ENCODE measurements at regions not wholly inside any gene's neighbourhood (a gene's known extent, or its start where the extent isn't known, plus 50 kb on each side); places are given as distances from the start of the nearest gene placed in this dataset.
"Not testable (repeated sequence)": the region's sequence is repeated elsewhere in the genome, so short reads cannot be mapped to it uniquely, and the experiment has no call there.

DNA sequence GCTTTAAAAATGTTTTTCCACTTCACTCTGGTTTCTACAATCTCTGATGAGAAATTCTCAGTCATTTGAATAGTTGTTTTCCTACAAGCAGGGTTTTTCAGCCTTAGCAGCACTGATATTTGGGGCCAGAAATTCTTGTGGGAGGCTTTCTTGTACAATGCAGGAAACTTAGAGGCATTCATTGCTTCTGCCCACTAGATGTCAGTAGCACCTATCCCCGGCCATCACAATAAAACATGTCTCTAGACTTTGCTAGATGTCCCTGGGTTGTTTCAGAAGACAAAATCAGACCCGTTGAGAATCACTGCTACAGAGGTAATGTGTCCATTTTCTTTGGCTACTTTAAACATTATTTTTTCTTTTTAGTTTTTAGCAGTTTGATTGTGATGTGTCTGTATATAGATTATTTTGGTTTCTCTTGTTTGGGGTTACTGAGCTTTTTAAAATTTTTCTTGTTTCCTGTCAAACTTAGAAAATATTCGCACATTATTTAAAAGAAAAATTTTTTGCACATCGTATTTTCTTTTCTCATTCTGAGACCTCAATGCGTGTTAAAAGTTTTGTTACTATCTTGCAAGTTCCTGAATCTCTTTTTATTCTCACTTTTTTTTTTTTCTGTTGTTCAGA, 60.8 kb upstream of the CCDC179 start:
- H3K9me3 Mint-ChIP-seq: no peaks in the 10 kb centered on the region
- ATAC-seq (peak; percentile 72), DNase-seq (no peak)
- H3K36me3 Mint-ChIP-seq (ENCODE audit: low read depth): no peaks in the 10 kb centered on the region
- peaks cover 5% of the 10 kb centered on the region for H3K4me1 Mint-ChIP-seq
- H3K27ac Mint-ChIP-seq: no peak overlapping the region
- H3K27me3 Mint-ChIP-seq: no peaks in the 10 kb centered on the region
- no peak overlapping the region for H3K4me3 Mint-ChIP-seq

- Mint-ChIP-seq H3K27me3 (no peaks in the 10 kb centered on the region), H3K27ac (no peak overlapping the region), H3K4me1 (peaks cover 5% of the 10 kb centered on the region), H3K4me3 (no peak overlapping the region), H3K9me3 (no peaks in the 10 kb centered on the region), H3K36me3 (ENCODE audit: low read depth) (no peaks in the 10 kb centered on the region)
- DNase-seq: no peak
- no peak for ATAC-seq
These were observed 62.4 kb upstream of the CCDC179 start for GRCh38 chr11:22922672-22923071.

GRCh38 chr11:22923561-22923960, 63.3 kb upstream of the CCDC179 start:
- Mint-ChIP-seq H3K4me3 (no peak overlapping the region), H3K9me3 (no peaks in the 10 kb centered on the region), H3K4me1 (peaks cover 5% of the 10 kb centered on the region), H3K36me3 (ENCODE audit: low read depth) (no peaks in the 10 kb centered on the region), H3K27ac (no peak overlapping the region), H3K27me3 (no peaks in the 10 kb centered on the region)
- ATAC-seq (no peak), DNase-seq (no peak)

DNA sequence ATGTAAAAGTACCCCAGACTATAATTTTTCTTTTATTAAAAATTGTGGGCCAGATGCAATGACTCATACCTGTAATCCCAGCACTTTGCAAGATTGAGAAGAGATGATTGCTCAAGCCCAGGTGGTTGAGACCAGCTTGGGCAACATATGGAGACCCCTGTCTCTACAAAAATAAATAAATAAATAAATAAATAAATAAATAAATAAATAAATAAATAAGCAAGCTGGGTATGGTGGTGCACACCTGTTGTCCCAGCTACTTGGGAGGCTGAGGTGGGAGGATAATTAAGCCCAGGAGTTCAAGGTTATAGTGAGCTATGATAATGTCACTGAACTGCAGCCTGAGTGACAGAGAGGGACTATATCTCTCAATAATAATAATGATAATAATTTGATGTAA, 66.1 kb upstream of the CCDC179 start:
- no peak for ATAC-seq
- no peak overlapping the region for H3K27ac Mint-ChIP-seq

GRCh38 chr11:22927793-22928192, 67.5 kb upstream of the CCDC179 start:
- Mint-ChIP-seq H3K36me3 (ENCODE audit: low read depth) (no peaks in the 10 kb centered on the region), H3K4me1 (no peaks in the 10 kb centered on the region), H3K9me3 (no peaks in the 10 kb centered on the region), H3K27ac (no peak overlapping the region), H3K4me3 (no peak overlapping the region), H3K27me3 (no peaks in the 10 kb centered on the region)
- ATAC-seq (no peak), DNase-seq (no peak)

More for the DNA sequence above, 66.1 kb upstream of the CCDC179 start:
- Mint-ChIP-seq H3K36me3 (ENCODE audit: low read depth) (no peaks in the 10 kb centered on the region), H3K27me3 (no peaks in the 10 kb centered on the region), H3K9me3 (no peaks in the 10 kb centered on the region), H3K4me3 (no peak overlapping the region), H3K4me1 (no peaks in the 10 kb centered on the region)
- DNase-seq: no peak

- Mint-ChIP-seq H3K4me1 (no peaks in the 10 kb centered on the region), H3K27me3 (no peaks in the 10 kb centered on the region), H3K4me3 (no peak overlapping the region), H3K27ac (no peak overlapping the region), H3K9me3 (no peaks in the 10 kb centered on the region), H3K36me3 (ENCODE audit: low read depth) (no peaks in the 10 kb centered on the region)
- no peak for DNase-seq
- no peak for ATAC-seq
These were observed 68.1 kb upstream of the CCDC179 start for GRCh38 chr11:22928207-22928917.

- DNase-seq: no peak
- no peak overlapping the region for H3K27ac Mint-ChIP-seq
- H3K9me3 Mint-ChIP-seq: no peaks in the 10 kb centered on the region
- no peaks in the 10 kb centered on the region for H3K4me1 Mint-ChIP-seq
- ATAC-seq: no peak
- no peaks in the 10 kb centered on the region for H3K27me3 Mint-ChIP-seq
- H3K4me3 Mint-ChIP-seq: no peak overlapping the region
- no peaks in the 10 kb centered on the region for H3K36me3 Mint-ChIP-seq (ENCODE audit: low read depth)
These were observed 70.7 kb upstream of the CCDC179 start for GRCh38 chr11:22930816-22931594.

- no peak for ATAC-seq
- Mint-ChIP-seq H3K27me3 (no peaks in the 10 kb centered on the region), H3K36me3 (ENCODE audit: low read depth) (peaks cover 3% of the 10 kb centered on the region), H3K27ac (no peak overlapping the region), H3K4me3 (no peak overlapping the region), H3K9me3 (peaks cover 6% of the 10 kb centered on the region), H3K4me1 (no peaks in the 10 kb centered on the region)
- no peak for DNase-seq
These were observed 78.4 kb upstream of the CCDC179 start for GRCh38 chr11:22938691-22939090.

DNA sequence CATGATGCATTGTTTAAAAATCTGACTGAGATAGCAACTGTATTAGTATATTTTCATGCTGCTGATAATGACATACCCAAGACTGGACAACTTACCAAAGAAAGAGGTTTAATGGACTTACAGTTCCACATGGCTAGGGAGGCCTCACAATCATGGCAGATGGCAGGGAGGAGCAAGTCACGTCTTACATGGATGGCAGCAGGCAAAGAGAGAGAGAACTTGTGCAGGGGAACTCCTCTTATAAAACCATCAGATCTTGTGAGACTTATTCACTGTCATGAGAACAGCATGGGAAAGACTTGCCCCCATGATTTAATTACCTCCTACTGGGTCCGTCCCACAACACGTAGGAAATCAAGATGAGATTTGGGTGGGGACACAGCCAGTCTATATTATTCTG, 81.3 kb upstream of the CCDC179 start:
- ATAC-seq; H3K9me3 Mint-ChIP-seq; H3K4me3 Mint-ChIP-seq; H3K36me3 Mint-ChIP-seq (ENCODE audit: low read depth); H3K4me1 Mint-ChIP-seq; DNase-seq; H3K27me3 Mint-ChIP-seq; H3K27ac Mint-ChIP-seq: not testable (repeated sequence)

DNA sequence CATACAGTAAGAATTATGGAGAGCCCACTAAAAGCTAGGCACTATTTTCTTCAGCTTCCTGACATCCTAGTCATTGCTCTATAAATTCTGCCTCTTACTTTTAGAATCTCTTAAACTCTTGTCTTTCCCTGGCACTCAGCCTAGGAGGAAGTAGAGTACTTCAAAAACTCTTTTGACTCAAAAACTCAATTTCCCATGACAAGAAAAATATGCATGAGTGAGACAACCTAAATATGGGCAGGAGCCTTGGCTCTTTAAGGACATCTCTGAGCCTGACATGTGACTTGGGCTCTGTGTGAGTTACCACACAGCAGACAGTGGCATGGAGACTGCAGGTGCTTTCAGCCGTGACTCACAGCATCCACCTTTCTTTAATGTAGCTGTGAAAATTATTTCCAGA, 97.5 kb upstream of the CCDC179 start:
- peaks cover 17% of the 10 kb centered on the region for H3K9me3 Mint-ChIP-seq
- H3K36me3 Mint-ChIP-seq (ENCODE audit: low read depth): no peaks in the 10 kb centered on the region
- H3K27ac Mint-ChIP-seq: no peak overlapping the region
- no peak for ATAC-seq
- DNase-seq: no peak
- no peaks in the 10 kb centered on the region for H3K27me3 Mint-ChIP-seq
- H3K4me1 Mint-ChIP-seq: no peaks in the 10 kb centered on the region
- no peak overlapping the region for H3K4me3 Mint-ChIP-seq

DNA sequence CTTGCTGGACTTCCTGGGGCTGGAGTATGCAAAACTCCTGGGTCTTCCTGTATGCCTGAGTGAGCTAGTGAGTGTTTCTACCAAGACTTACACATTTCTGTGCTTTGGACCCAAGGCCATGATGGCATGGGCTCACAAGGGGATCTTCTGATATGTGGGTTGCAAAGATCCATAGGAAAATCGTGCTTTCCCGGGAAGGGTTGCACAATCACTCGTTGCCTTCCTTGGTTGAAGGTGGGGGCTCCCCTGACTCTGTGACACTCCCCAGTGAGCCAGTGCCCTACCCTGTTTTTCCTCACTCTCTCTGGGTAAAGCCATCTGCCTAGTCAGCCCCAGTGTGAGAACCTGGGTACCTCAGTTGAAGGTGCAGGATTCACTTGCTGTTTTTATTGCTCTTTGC, 114.0 kb upstream of the CCDC179 start:
- no peaks in the 10 kb centered on the region for H3K27me3 Mint-ChIP-seq
- H3K36me3 Mint-ChIP-seq (ENCODE audit: low read depth): peaks cover 1% of the 10 kb centered on the region
- H3K27ac Mint-ChIP-seq: no peak overlapping the region
- DNase-seq (no peak), ATAC-seq (no peak)
- no peak overlapping the region for H3K4me3 Mint-ChIP-seq
- peaks cover 14% of the 10 kb centered on the region for H3K9me3 Mint-ChIP-seq
- H3K4me1 Mint-ChIP-seq: no peaks in the 10 kb centered on the region

DNA sequence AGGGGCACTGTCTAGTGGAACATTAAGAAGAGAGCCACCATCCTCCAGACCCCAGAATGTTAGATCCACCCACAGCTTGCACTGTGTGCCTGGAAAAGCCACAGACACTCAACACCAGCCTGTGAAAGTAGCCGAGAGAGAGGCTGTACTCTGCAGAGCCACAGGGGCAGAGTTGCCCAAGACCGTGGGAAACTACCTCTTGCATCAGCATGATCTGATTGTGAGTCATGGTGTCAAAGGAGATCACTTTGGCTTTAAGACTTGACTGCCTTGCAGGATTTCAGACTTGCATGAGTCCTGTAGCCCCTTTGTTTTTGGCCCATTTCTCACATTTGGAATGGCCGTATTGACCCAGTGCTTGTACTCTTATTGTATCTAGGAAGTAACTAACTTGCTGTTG, 115.9 kb upstream of the CCDC179 start:
- H3K27me3 Mint-ChIP-seq: no peaks in the 10 kb centered on the region
- no peaks in the 10 kb centered on the region for H3K36me3 Mint-ChIP-seq (ENCODE audit: low read depth)
- H3K9me3 Mint-ChIP-seq: peaks cover 16% of the 10 kb centered on the region
- no peaks in the 10 kb centered on the region for H3K4me1 Mint-ChIP-seq
- no peak overlapping the region for H3K4me3 Mint-ChIP-seq
- DNase-seq (peak; percentile 6), ATAC-seq (peak; percentile 61)
- no peak overlapping the region for H3K27ac Mint-ChIP-seq

DNA sequence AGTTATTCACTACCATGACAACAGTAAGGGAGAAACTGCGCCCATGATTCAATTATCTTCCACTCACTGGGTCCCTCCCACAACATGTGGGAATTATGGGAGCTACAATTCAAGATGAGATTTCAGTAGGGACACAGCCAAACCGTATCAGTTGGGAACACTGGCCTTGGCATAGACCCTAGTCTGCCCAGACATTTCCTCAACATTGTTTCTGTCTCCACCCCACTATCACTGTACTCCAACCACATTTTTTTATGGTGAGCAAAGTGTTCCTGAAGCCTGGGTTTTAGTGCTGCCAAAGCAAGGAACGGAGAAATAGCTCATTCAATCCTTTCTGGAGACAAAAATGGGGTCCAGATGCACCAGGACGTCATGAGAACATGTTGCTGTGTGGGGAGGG, 122.6 kb upstream of the CCDC179 start:
- H3K9me3 Mint-ChIP-seq: peaks cover 23% of the 10 kb centered on the region
- ATAC-seq (no peak), DNase-seq (no peak)
- H3K27me3 Mint-ChIP-seq: no peaks in the 10 kb centered on the region
- H3K27ac Mint-ChIP-seq: no peak overlapping the region
- H3K36me3 Mint-ChIP-seq (ENCODE audit: low read depth): peaks cover 2% of the 10 kb centered on the region
- H3K4me3 Mint-ChIP-seq: no peak overlapping the region
- no peaks in the 10 kb centered on the region for H3K4me1 Mint-ChIP-seq

DNA sequence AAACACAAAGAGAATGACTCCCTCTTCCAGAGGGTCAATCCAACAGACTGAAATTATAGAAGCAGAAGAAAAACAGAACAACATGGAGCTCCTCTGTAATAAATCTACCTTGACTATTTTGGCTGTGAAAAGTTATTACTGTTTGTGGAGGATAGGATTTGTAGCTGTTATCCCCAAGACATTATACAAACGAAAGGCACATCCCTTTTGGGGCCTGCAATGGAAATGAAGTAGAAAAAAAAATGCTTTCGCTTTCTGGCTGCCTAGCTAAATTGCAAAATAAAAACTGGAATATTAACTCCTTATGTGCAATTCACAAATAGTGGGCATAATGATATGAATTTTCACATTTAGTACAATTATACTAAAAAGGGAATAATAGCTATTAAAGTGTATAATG, 123.8 kb upstream of the CCDC179 start:
- no peaks in the 10 kb centered on the region for H3K4me1 Mint-ChIP-seq
- peaks cover 2% of the 10 kb centered on the region for H3K36me3 Mint-ChIP-seq (ENCODE audit: low read depth)
- ATAC-seq (no peak), DNase-seq (no peak)
- H3K27ac Mint-ChIP-seq: no peak overlapping the region
- H3K4me3 Mint-ChIP-seq: no peak overlapping the region
- no peaks in the 10 kb centered on the region for H3K27me3 Mint-ChIP-seq
- H3K9me3 Mint-ChIP-seq: peaks cover 29% of the 10 kb centered on the region

GRCh38 chr11:22989371-22989770, 129.1 kb upstream of the CCDC179 start:
- no peaks in the 10 kb centered on the region for H3K27me3 Mint-ChIP-seq
- H3K27ac Mint-ChIP-seq: no peak overlapping the region
- no peak overlapping the region for H3K4me3 Mint-ChIP-seq
- H3K9me3 Mint-ChIP-seq: peaks cover 47% of the 10 kb centered on the region
- ATAC-seq: no peak
- peaks cover 7% of the 10 kb centered on the region for H3K36me3 Mint-ChIP-seq (ENCODE audit: low read depth)
- no peaks in the 10 kb centered on the region for H3K4me1 Mint-ChIP-seq
- no peak for DNase-seq
